ES-I3 (cell line): ENCODE measurements at regions not wholly inside any gene's neighbourhood (a gene's known extent, or its start where the extent isn't known, plus 50 kb on each side); places are given as distances from the start of the nearest gene placed in this dataset.

Experiments
- H3K36me3 ChIP-seq: 2 replicates; pipeline ENCODE4 v1.6.1; 2013; ENCODE audit warnings: mild to moderate bottlenecking, low read length, control low read depth, moderate library complexity; ENCODE audit not compliant: insufficient read depth
- H3K4me1 ChIP-seq: 2 replicates; pipeline ENCODE4 v1.6.1; 2013; ENCODE audit warnings: mild to moderate bottlenecking, control low read depth, low read length; ENCODE audit not compliant: insufficient read depth
- H3K9ac ChIP-seq: 2 replicates; pipeline ENCODE4 v1.6.1; 2013; ENCODE audit warnings: low read depth, mild to moderate bottlenecking, low read length, moderate library complexity
- H3K9me3 ChIP-seq: 2 replicates; pipeline ENCODE4 v1.6.1; 2013; ENCODE audit warnings: mild to moderate bottlenecking, low read length, moderate library complexity; ENCODE audit not compliant: control insufficient read depth, insufficient read depth

- no peaks in the 10 kb centered on the region for H3K4me1 ChIP-seq
- no peaks in the 10 kb centered on the region for H3K9me3 ChIP-seq
- H3K9ac ChIP-seq = no peak overlapping the region
- no peaks in the 10 kb centered on the region for H3K36me3 ChIP-seq
These were observed 1037.6 kb downstream of the DSC3 start for GRCh38 chr18:30004965-30005364.

- H3K36me3 ChIP-seq = no peaks in the 10 kb centered on the region
- H3K9ac ChIP-seq = no peak overlapping the region
- no peaks in the 10 kb centered on the region for H3K9me3 ChIP-seq
- H3K4me1 ChIP-seq = no peaks in the 10 kb centered on the region
These were observed 1060.3 kb downstream of the DSC3 start for GRCh38 chr18:29982218-29982617.

DNA sequence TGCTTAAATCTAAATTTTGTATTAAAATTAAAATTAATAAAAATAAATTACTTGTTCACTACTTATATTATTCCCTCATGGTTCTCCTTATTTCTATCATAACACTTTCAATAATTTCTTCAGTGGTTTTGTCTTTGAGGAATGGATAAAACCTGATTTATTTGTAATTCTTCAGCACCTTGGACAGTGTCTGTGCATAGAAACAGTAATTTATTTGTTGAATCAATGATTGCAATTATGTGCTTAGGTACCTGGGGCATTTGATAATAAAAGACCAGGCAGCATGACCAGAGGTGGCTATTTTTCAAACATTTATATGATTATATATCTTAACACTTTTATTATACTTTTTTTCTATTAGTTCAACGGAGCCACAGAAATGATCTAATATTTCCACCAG, 1062.7 kb downstream of the DSC3 start:
- Histone ChIP-seq H3K9ac (no peak overlapping the region), H3K36me3 (no peaks in the 10 kb centered on the region), H3K4me1 (no peaks in the 10 kb centered on the region), H3K9me3 (no peaks in the 10 kb centered on the region)

GRCh38 chr18:29969876-29970275, 1072.7 kb downstream of the DSC3 start:
- Histone ChIP-seq H3K9ac (no peak overlapping the region), H3K4me1 (no peaks in the 10 kb centered on the region), H3K36me3 (no peaks in the 10 kb centered on the region), H3K9me3 (no peaks in the 10 kb centered on the region)

DNA sequence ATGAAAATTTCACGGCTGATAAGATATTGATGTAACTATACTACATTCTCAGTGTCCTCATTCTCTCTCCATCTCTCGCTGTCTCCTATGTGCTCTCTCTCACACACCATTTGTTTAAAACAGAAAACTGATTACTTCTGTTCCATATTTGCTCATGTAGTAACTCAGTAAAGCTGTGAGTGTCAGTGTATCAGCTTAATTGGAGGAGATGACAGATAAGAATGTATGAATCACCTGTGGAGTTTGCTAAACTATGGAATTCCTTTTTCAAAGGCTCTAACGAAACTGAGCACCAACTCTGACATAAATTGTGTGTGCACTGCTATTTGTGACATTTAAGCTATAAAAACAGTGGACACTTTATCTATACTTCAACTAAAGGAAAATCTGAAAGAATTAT, 1080.0 kb downstream of the DSC3 start:
- Histone ChIP-seq H3K9me3 (no peaks in the 10 kb centered on the region), H3K9ac (no peak overlapping the region), H3K4me1 (no peaks in the 10 kb centered on the region), H3K36me3 (no peaks in the 10 kb centered on the region)

GRCh38 chr18:29960539-29960938, 1082.0 kb downstream of the DSC3 start:
- Histone ChIP-seq H3K9ac (no peak overlapping the region), H3K36me3 (no peaks in the 10 kb centered on the region), H3K4me1 (no peaks in the 10 kb centered on the region), H3K9me3 (no peaks in the 10 kb centered on the region)

DNA sequence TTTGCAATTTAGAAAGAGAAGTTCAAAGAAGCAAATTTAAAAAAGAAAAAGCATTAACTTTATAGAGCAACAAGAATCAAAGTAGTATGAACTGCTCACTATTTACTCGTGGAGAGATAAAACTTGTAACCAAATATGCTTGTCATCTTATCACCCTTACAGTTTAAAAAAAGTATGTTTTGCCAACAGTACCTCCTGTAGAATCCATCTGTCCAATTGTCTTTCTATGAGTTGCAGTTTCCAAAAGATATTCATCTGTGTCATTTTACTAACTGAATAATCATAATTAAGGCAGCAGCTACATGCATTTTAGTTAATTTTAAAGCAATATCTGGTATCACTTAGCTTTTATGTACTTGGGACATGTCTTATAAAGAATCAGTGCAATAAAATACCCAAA, 1112.3 kb downstream of the DSC3 start:
- no peaks in the 10 kb centered on the region for H3K36me3 ChIP-seq
- H3K4me1 ChIP-seq = no peaks in the 10 kb centered on the region
- H3K9me3 ChIP-seq = no peaks in the 10 kb centered on the region
- no peak overlapping the region for H3K9ac ChIP-seq

DNA sequence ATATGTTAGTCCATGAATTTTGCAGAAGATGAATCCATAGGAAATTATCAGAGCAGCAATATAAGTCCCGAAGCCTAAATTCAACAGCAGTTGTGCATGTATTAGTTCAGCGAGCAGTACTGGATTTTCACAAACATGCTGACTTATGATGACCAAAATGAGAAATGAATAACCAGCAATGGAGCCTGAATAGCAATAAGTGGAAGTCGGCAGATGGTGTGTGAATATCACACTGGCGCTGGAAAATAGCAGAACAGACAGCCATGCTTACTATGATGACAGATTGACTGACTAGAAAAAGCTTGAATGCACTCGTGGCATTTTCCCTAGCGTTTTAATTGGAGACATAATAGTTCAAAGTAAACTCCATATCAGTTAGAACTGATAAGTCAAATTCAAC, 1114.5 kb downstream of the DSC3 start:
- Histone ChIP-seq H3K9me3 (no peaks in the 10 kb centered on the region), H3K4me1 (no peaks in the 10 kb centered on the region), H3K9ac (no peak overlapping the region), H3K36me3 (no peaks in the 10 kb centered on the region)

DNA sequence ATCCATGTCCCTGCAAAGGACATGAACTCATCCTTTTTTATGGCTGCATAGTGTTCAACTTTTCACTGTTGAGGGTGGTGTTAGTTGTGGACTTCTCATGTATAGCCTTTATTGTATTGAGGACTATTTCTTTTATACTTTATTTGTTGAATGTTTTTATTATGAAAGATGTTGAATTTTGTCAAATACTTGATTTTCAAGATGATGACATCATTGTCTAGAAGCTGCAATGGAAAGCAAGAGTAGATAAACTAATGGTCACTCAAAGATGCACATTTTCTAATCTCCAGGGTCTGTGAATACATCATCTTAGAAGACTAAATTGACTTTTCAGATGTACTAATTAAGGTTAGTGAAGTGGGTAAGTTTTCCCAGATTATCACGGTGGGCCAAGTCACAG, 1117.0 kb downstream of the DSC3 start:
- no peaks in the 10 kb centered on the region for H3K9me3 ChIP-seq
- no peaks in the 10 kb centered on the region for H3K4me1 ChIP-seq
- H3K9ac ChIP-seq = no peak overlapping the region

GRCh38 chr18:29912351-29912750, 1130.2 kb downstream of the DSC3 start:
- no peaks in the 10 kb centered on the region for H3K4me1 ChIP-seq
- no peaks in the 10 kb centered on the region for H3K36me3 ChIP-seq
- H3K9me3 ChIP-seq = no peaks in the 10 kb centered on the region; the same call in 1 of the 2 replicates
- no peak overlapping the region for H3K9ac ChIP-seq

More for the DNA sequence above, 1117.0 kb downstream of the DSC3 start:
- H3K36me3 ChIP-seq = no peaks in the 10 kb centered on the region

GRCh38 chr18:29892960-29893558, 1149.5 kb downstream of the DSC3 start:
- Histone ChIP-seq H3K9ac (no peak overlapping the region), H3K4me1 (no peaks in the 10 kb centered on the region), H3K9me3 (no peaks in the 10 kb centered on the region), H3K36me3 (no peaks in the 10 kb centered on the region)

DNA sequence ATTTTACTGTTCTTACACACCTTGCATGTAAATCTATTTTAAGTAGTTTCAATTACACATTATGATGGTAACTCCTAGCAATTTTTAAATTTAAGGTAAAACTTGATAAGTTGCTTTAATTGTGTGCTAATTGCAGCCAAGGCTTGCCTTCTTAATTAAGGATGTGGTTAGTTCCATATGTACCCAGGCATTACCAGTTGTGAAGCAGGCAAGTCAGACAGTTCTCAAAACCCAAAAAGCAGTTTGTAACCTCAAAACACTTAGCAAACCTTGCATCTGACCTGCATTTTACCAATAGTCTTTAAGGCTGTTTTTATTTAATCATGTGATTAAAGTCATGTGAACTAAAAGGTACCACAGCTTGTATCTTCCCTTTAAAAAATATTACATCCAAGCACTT, 1159.4 kb downstream of the DSC3 start:
- H3K4me1 ChIP-seq = no peaks in the 10 kb centered on the region
- H3K9me3 ChIP-seq = no peaks in the 10 kb centered on the region
- H3K36me3 ChIP-seq = no peaks in the 10 kb centered on the region
- no peak overlapping the region for H3K9ac ChIP-seq

GRCh38 chr18:29882620-29883019, 1159.9 kb downstream of the DSC3 start:
- H3K36me3 ChIP-seq = no peaks in the 10 kb centered on the region
- no peak overlapping the region for H3K9ac ChIP-seq
- H3K4me1 ChIP-seq = no peaks in the 10 kb centered on the region
- 0 out of 2 replicates have a peak, but pooled peaks cover under 1% of the 10 kb centered on the region for H3K9me3 ChIP-seq

GRCh38 chr18:29879763-29880162, 1162.8 kb downstream of the DSC3 start:
- no peaks in the 10 kb centered on the region for H3K4me1 ChIP-seq
- no peak overlapping the region for H3K9ac ChIP-seq
- no peaks in the 10 kb centered on the region for H3K36me3 ChIP-seq
- H3K9me3 ChIP-seq = peaks cover 4% of the 10 kb centered on the region; the same call in 1 of the 2 replicates

GRCh38 chr18:29874519-29875098, 1167.9 kb downstream of the DSC3 start:
- Histone ChIP-seq H3K9me3 (peaks cover 10% of the 10 kb centered on the region; the same call in 1 of the 2 replicates), H3K4me1 (no peaks in the 10 kb centered on the region), H3K36me3 (no peaks in the 10 kb centered on the region), H3K9ac (no peak overlapping the region)
